Stimulated activated CD8-positive, alpha-beta memory T cell treated with anti-CD3 and anti-CD28 coated beads, Interleukin-15, amount 100 ng/mL, for 48 hours (primary cell): ENCODE measurements at regions not wholly inside any gene's neighbourhood (a gene's known extent, or its start where the extent isn't known, plus 50 kb on each side); places are given as distances from the start of the nearest gene placed in this dataset.

Source experiments
- DNase-seq, 2 donors: peaks; one replicate each; pipeline ENCODE4 v3.0.0-alpha.2; 2020; ENCODE audit warnings: low read depth in 2 of 2

GRCh38 chr10:70939441-70940003 is 51.2 kb upstream of the PCBD1 start:
- no peak for DNase-seq

- no peak for DNase-seq
Observed at GRCh38 chr10:70940834-70941568, 52.6 kb upstream of the PCBD1 start.

- no peak for DNase-seq
Observed at GRCh38 chr10:70942125-70942524, 53.8 kb upstream of the PCBD1 start.

DNA sequence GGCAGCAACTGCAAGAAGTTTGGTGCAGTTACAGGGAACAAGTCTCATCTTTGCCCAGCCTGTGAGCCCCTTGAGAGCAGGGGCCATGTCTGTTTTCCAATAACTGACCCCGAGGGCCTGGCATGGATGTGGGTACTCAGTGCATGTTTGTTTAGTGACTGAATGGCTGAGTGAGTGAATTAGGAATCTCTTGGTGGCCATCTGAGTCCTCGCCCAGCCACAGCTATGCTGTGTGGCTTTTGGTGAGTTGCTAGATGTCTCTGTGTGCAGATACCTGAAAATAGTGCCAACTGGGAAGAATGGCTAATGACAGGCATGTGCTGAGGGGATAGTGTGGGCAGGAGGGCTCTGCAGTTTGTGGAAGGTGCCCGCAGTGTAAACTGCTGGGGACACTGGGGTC is 54.4 kb upstream of the PCBD1 start:
- DNase-seq, result no peak

- no peak for DNase-seq
Observed at GRCh38 chr10:70943249-70943648, 54.9 kb upstream of the PCBD1 start.

- DNase-seq, result no peak
Observed at GRCh38 chr10:70943841-70944466, 55.6 kb upstream of the PCBD1 start.

- no peak for DNase-seq
Observed at GRCh38 chr10:70950037-70950436, 61.7 kb upstream of the PCBD1 start.

DNA sequence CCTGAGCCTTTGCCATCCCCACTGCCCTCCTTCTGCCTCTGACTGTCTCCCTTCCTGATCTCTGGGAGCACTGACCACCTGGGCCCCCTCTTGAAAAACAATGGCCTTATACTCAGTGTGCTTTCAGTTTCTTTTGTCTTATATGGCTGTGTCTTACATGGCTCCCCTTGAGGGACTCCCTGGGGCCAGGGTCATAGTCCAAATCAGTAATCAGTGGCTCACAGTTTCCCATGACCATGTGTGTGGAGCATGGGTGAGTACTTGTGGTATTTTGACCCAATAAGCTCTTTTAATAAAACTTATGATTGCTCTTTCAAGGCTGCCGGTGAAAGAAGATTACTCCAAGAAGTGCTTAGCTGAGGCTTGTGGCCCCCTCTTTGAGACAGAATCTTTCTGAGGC is 62.4 kb upstream of the PCBD1 start:
- no peak for DNase-seq

- no peak for DNase-seq
Observed at GRCh38 chr10:70952401-70952800, 64.0 kb upstream of the PCBD1 start.

DNA sequence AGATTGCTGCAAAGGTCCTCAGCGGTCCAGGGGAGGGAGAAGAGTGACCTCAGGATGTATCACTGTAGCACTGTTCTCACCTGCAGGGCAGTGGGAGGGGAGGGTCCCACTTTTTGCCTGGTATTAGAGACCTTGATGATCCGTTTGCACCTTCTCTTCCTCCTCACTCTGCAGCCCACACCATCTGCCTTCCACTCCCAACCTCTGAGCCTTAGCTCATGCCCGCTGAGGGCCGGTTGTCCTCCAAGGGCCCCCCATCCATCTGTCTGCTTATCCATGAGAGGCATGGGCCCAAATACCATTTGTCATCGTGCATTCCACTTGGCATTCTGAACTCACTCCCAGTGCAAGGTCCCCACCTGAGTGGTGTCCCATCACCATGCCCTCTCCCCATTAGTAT is 64.6 kb upstream of the PCBD1 start:
- no peak for DNase-seq

GRCh38 chr10:70954381-70955176 is 66.2 kb upstream of the PCBD1 start:
- no peak for DNase-seq

DNA sequence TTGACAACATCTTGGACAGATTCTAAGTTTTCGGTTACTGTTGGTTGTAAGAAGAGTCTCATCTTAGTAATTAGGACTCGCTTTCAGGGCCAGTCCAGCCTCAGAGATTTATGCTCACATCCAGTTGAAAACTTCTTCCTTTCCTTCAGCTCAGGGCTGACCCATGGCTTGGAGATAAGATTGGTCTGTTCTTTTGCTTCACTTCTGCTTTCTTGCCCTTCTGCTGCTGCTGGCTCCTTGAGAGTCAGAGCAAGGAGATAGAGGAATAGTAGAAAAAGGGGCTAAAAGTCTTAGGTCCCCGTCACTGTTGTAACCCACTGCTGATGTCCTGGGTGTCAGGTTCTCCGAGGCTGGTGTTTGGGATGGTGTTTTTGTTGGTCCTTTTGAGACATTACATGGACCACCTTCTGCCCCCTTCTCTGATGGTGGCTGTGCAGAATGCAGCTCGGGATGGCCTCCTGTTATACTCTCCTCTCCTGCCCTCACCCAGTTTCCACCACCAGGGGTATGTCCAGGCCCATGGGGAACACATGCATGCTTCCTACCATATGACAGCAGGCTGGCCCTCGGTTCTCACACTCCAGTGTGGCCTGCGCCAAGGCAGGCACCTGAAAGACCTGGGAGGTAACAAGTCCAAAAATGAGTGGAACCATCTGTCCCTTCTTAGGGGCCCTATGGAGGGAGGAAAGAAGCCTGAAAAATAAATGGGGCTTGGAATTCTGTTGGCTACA is 67.8 kb upstream of the PCBD1 start:
- DNase-seq, result no peak

- no peak for DNase-seq
Observed at GRCh38 chr10:70958396-70958795, 70.0 kb upstream of the PCBD1 start.

DNA sequence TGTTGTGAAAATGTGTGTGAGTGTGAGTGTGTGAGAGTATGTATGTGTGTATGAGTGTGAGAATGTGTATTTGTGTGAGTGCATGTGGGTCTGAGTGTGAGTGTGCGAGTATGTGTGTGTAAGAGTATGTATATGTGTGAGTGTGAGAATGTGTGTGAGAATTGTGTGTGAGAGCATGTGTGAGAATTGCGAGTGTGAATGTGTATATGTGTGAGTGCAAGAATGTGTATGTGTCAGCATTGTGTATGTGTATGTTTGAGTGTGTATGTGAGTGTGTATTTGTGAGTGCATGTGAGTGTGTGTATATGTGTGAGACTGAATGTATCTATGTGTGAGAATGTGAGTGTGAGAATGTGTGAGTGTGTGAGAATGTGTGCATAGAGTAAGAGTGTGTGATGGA is 72.0 kb upstream of the PCBD1 start:
- DNase-seq, result no peak

GRCh38 chr10:70960783-70961570 is 72.6 kb upstream of the PCBD1 start:
- no peak for DNase-seq

GRCh38 chr10:70962686-70963085 is 74.3 kb upstream of the PCBD1 start:
- no peak for DNase-seq

DNA sequence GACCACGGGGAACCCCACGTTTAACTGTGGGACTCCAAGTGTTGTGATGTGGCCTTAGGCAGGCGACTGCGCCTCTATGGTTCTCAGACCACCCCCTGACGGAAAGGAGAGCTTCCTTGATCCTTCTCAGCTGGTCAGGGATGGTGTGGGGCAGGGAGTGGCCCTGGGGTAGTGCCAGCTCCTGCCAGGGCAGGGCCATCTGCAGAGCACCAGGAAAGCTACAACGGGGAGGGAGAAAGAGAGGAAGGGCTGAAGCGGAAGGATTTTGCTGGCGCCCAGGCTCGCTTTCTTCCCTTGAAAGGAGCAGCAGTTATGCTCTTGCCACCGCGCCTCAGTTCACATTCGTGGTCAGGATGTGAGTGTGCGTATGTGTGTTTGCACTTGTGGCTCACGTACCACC is 74.9 kb upstream of the PCBD1 start:
- DNase-seq, result no peak

DNA sequence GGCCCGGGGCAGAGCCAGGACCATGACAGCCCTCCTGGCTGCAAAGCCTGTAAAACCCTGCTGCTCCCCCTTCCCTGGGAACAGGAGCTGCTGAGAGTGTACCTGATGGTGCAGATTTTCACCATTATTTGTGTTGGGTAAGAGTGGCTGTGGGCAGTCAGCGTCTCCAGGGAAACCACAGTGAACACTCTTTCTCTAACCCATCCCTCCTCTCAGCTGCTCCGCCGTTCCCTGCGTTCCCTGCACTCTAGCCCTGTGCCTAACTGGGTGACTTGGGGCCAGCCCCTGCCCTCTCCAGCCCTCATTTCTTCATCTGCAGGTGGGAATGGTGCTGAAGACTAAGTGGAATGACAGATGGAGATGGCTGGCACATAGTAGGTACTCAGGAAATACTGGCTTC is 75.9 kb upstream of the PCBD1 start:
- DNase-seq, result no peak

DNA sequence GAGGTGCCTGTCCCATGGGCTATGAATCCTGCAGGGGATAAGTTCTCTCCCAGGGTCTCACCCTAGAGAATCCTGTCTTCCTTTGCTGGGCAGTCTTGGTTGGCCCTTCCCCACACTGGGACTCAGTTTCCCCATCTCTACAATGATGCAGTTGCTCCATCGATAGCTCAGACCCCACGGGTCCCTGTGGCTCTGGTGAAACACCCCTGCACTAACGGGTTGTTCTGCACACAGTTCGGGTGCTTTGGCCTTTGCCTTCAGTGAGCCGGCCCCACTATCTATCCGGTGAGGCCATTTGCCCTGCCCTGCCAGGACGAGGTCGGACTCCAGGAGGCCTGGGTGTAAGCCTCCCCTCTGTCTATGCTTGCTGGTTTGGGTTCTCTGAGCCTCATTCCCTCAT is 76.5 kb upstream of the PCBD1 start:
- DNase-seq, result no peak

GRCh38 chr10:70965566-70965965 is 77.2 kb upstream of the PCBD1 start:
- no peak for DNase-seq
